ENCODE measurements at regions not wholly inside any gene's neighbourhood (a gene's known extent, or its start where the extent isn't known, plus 50 kb on each side); places are given as distances from the start of the nearest gene placed in this dataset.

DNA sequence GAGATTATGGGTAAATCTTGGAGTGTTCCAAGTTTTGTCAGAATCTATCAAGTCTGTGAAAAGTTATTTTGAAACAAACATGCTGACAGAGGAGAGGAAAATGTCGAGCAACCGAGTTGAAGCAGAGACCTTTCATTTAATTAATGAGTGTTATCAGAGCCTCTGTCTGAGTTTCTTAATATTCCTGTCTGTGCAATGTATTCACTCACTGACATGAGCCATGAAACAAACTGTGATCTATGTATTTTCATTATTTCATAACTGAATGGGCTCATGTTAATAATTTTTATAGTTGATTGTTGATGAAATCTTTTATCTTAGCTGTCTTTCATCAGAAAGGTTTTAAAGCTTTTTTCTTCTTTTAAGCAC, 144.2 kb upstream of the FAR2 start (continued):
- TF ChIP-seq, protein P1, sequence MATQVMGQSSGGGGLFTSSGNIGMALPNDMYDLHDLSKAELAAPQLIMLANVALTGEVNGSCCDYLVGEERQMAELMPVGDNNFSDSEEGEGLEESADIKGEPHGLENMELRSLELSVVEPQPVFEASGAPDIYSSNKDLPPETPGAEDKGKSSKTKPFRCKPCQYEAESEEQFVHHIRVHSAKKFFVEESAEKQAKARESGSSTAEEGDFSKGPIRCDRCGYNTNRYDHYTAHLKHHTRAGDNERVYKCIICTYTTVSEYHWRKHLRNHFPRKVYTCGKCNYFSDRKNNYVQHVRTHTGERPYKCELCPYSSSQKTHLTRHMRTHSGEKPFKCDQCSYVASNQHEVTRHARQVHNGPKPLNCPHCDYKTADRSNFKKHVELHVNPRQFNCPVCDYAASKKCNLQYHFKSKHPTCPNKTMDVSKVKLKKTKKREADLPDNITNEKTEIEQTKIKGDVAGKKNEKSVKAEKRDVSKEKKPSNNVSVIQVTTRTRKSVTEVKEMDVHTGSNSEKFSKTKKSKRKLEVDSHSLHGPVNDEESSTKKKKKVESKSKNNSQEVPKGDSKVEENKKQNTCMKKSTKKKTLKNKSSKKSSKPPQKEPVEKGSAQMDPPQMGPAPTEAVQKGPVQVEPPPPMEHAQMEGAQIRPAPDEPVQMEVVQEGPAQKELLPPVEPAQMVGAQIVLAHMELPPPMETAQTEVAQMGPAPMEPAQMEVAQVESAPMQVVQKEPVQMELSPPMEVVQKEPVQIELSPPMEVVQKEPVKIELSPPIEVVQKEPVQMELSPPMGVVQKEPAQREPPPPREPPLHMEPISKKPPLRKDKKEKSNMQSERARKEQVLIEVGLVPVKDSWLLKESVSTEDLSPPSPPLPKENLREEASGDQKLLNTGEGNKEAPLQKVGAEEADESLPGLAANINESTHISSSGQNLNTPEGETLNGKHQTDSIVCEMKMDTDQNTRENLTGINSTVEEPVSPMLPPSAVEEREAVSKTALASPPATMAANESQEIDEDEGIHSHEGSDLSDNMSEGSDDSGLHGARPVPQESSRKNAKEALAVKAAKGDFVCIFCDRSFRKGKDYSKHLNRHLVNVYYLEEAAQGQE (IDR thresholded peaks at IDR 0.05; ENCODE audit: low read depth, low read length): no peak
- no peak for TF ChIP-seq MXI1 (IDR thresholded peaks at IDR 0.05; ENCODE audit: low read depth, low read length)

DNA sequence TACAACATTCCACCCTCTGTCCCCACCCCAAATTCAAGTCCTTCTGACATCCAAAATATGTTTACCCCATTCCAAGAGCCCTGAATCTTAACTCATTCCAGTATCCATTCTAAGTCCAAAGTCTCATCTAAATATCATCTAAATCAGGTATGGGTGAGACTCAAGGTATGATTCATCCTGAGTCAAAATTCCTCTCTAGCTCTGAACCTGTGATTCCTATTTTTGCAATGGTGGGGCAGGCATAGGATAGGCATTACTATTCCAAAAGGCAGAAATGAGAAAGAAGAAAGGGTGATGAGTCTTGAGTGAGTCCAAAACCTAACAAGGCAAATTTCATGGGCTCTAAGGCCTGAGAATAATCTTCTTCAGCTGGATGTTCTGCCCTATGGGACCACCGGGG, 140.3 kb upstream of the FAR2 start:
- ChIA-PET RAD21 (ENCODE audit: unreplicated experiment) (no interaction called here), SMC1A (ENCODE audit: uncharacterized antibody, unreplicated experiment) (no interaction called here), CTCF (no interaction called here), POLR2A (no interaction called here)
- Histone ChIP-seq H3K79me2 (ENCODE audit: control insufficient read depth, insufficient read depth, low read length) (no peaks in the 10 kb centered on the region), H3K9ac (ENCODE audit: control insufficient read depth, insufficient read depth, low read length) (no peak overlapping the region), H3K4me1 (ENCODE audit: control insufficient read depth, insufficient read depth, low read length) (no peaks in the 10 kb centered on the region), H4K20me1 (ENCODE audit: control insufficient read depth, insufficient read depth) (no peaks in the 10 kb centered on the region), H3K36me3 (ENCODE audit: control insufficient read depth in 2 of 2, insufficient read depth in 2 of 2, low read length in 1 of 2) (no peaks in the 10 kb centered on the region), H3K27ac (ENCODE audit: control insufficient read depth, insufficient read depth) (no peak overlapping the region), H3K4me3 (no peak overlapping the region), H3K27me3 (replicated peaks in 1 of 2; ENCODE audit: control insufficient read depth in 2 of 2, insufficient read depth in 2 of 2, low read length in 1 of 2) (0 out of 4 replicates have a peak, but pooled peaks cover 0 to 2% of the 10 kb centered on the region in 2 experiments), H3K9me3 (replicated peaks; ENCODE audit: control insufficient read depth, insufficient read depth, low read length) (no peaks in the 10 kb centered on the region), H2AFZ (ENCODE audit: control insufficient read depth, low read depth, low read length) (no peak overlapping the region), H3K4me2 (ENCODE audit: control insufficient read depth, insufficient read depth) (no peak overlapping the region)
- WGBS (ENCODE audit: insufficient coverage, insufficient replicate concordance, low lambda C conversion rate, missing lambda C conversion rate): 29% methylated on average over 1 of the region's 1 CpG
- in situ Hi-C loops (cut with MboI) (no loop called here), intact Hi-C loops (cut with micrococcal nuclease; ENCODE audit: unreplicated experiment) (no loop called here)
- ATAC-seq (no peak), FAIRE-seq (no peak), DNase-seq (ENCODE audit: low read depth, low spot score) (no peak)
- BruUV-seq (replicated peaks): no TSS peak
- TF ChIP-seq SIN3A (IDR thresholded peaks at IDR 0.05; ENCODE audit: low read depth, low read length): no peak
- TF ChIP-seq SPI1 (IDR thresholded peaks at IDR 0.05; ENCODE audit: borderline replicate concordance, insufficient read depth, low read depth, low read length): no peak
- no peak for TF ChIP-seq KLF5 (IDR thresholded peaks at IDR 0.05; ENCODE audit: partially characterized antibody)
- no peak for TF ChIP-seq LARP7 (IDR thresholded peaks at IDR 0.05)
- TF ChIP-seq MXI1 (IDR thresholded peaks at IDR 0.05; ENCODE audit: low read depth, low read length): no peak
- TF ChIP-seq POU2F2 (IDR thresholded peaks at IDR 0.05; ENCODE audit: borderline replicate concordance, low read depth, low read length): no peak
- TF ChIP-seq RB1 (IDR thresholded peaks at IDR 0.05; ENCODE audit: borderline replicate concordance): no peak
- no peak for TF ChIP-seq CBX3 (IDR thresholded peaks at IDR 0.05; ENCODE audit: borderline replicate concordance, low read depth)
- TF ChIP-seq NRF1 (conservative IDR thresholded peaks at IDR 0.05; ENCODE audit: low read depth, low read length): no peak
- TF ChIP-seq, protein P2, sequence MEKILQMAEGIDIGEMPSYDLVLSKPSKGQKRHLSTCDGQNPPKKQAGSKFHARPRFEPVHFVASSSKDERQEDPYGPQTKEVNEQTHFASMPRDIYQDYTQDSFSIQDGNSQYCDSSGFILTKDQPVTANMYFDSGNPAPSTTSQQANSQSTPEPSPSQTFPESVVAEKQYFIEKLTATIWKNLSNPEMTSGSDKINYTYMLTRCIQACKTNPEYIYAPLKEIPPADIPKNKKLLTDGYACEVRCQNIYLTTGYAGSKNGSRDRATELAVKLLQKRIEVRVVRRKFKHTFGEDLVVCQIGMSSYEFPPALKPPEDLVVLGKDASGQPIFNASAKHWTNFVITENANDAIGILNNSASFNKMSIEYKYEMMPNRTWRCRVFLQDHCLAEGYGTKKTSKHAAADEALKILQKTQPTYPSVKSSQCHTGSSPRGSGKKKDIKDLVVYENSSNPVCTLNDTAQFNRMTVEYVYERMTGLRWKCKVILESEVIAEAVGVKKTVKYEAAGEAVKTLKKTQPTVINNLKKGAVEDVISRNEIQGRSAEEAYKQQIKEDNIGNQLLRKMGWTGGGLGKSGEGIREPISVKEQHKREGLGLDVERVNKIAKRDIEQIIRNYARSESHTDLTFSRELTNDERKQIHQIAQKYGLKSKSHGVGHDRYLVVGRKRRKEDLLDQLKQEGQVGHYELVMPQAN (conservative IDR thresholded peaks at IDR 0.05): no peak
- TF ChIP-seq SP1 (IDR thresholded peaks at IDR 0.05; ENCODE audit: low read depth, low read length): no peak
- TF ChIP-seq POLR2AphosphoS5 (IDR thresholded peaks at IDR 0.05; ENCODE audit: low read length): no peak
- TF ChIP-seq BMI1 (IDR thresholded peaks at IDR 0.05; ENCODE audit: borderline replicate concordance): no peak
- TF ChIP-seq, protein P1 (IDR thresholded peaks at IDR 0.05; ENCODE audit: low read depth, low read length): no peak
- TF ChIP-seq EGR1 (IDR thresholded peaks at IDR 0.05; ENCODE audit: borderline replicate concordance in 1 of 2, low read depth in 2 of 2, low read length in 2 of 2): no peak
